ENCODE measurements at regions not wholly inside any gene's neighbourhood (a gene's known extent, or its start where the extent isn't known, plus 50 kb on each side); places are given as distances from the start of the nearest gene placed in this dataset.

DNA sequence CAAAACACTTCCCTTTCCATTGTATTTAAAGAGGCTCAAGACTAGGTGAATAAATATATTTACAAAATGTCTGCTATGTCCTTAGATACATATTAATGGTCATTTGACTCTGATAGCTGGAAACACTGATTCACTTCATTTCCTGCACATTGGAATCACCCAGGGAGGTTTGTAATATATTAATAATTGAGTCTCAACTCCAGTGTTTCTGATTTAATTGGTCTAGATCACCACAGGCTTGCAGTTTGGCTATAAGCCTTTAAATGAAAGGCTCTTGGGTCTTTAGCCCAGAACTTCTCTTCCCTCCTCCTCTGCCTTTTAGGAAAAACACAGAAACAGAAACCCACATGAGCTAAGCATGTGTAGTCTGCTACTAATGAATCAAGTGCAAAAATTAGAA is 378.0 kb downstream of the TBC1D4 start:
- no peak for DNase-seq (ENCODE audit: extremely low spot score in 2 of 2)
- TF ChIP-seq POLR2AphosphoS5 (IDR thresholded peaks at IDR 0.05; ENCODE audit: insufficient read depth in 1 of 2, low read depth in 1 of 2) = no peak
- TF ChIP-seq POLR2A (IDR thresholded peaks at IDR 0.05) = no peak
- TF ChIP-seq, protein P1, sequence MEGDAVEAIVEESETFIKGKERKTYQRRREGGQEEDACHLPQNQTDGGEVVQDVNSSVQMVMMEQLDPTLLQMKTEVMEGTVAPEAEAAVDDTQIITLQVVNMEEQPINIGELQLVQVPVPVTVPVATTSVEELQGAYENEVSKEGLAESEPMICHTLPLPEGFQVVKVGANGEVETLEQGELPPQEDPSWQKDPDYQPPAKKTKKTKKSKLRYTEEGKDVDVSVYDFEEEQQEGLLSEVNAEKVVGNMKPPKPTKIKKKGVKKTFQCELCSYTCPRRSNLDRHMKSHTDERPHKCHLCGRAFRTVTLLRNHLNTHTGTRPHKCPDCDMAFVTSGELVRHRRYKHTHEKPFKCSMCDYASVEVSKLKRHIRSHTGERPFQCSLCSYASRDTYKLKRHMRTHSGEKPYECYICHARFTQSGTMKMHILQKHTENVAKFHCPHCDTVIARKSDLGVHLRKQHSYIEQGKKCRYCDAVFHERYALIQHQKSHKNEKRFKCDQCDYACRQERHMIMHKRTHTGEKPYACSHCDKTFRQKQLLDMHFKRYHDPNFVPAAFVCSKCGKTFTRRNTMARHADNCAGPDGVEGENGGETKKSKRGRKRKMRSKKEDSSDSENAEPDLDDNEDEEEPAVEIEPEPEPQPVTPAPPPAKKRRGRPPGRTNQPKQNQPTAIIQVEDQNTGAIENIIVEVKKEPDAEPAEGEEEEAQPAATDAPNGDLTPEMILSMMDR (IDR thresholded peaks at IDR 0.05) = no peak
- no peaks in the 10 kb centered on the region for H3K9me3 ChIP-seq
- intact Hi-C loops (cut with DNase I) = no loop called here
- no peaks in the 10 kb centered on the region for H3K27me3 ChIP-seq
- no peaks in the 10 kb centered on the region for H3K4me1 ChIP-seq
- no peaks in the 10 kb centered on the region for H3K36me3 ChIP-seq
- no peak overlapping the region for H3K27ac ChIP-seq
- no peak overlapping the region for H3K4me3 ChIP-seq

DNA sequence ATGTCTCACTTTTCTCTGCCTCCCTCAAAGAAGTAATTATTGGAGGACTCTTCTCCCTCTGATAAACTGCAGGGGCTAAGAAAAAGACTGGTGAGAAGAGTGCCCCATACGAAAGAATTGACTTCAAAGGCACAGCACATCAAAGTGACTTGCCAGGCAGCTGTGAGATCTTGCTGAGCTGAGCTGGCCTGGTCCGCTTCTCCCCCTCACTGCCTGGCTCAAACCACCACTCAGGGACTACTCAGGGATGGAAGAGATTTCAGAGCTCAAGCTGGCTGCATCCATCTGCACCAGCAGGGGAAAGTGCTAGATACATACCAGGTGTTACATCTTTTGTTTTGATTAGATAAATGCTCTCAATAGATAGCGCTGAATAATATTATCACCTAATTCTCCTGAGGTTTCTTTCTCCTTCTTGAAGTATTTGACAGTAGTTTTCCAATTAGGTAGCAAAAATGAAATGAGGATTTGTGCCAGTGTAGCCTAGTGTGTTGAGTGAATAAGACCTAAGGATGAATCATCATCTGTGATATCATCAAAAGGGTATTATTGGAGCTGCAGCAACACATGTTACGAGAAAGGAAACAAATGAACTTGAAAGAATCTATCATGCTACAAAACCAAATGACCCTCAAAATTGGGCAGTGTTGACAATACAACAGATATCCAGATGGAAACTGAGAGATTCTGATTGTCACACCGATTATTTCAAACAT is 379.8 kb downstream of the TBC1D4 start:
- Histone ChIP-seq H3K36me3 (no peaks in the 10 kb centered on the region), H3K27ac (no peak overlapping the region), H3K27me3 (no peaks in the 10 kb centered on the region), H3K4me3 (no peak overlapping the region), H3K9me3 (no peaks in the 10 kb centered on the region), H3K4me1 (no peaks in the 10 kb centered on the region)
- intact Hi-C loops (cut with DNase I) = no loop called here
- TF ChIP-seq POLR2AphosphoS5 (IDR thresholded peaks at IDR 0.05; ENCODE audit: insufficient read depth in 1 of 2, low read depth in 1 of 2) (no peak), POLR2A (IDR thresholded peaks at IDR 0.05) (no peak)
- TF ChIP-seq, protein P1 (IDR thresholded peaks at IDR 0.05) = no peak
- DNase-seq (ENCODE audit: extremely low spot score in 2 of 2) = no peak

DNA sequence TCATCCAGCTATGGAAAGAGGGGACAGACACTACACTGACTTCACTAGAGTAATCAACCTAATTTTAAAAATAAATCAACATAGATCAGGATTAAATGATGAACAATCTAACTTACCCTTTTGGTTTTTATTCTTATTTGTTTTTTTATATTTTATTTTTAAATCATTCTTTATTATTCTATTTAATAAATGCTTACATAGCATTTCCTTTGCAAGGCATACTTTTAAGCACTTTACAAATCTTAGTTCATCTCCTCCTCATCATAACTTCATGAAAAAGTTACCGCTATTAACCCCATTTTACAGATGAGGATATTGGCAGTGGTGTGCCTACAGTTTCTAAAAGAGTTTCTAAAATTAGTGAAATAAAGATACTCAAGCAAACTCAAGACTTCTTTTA is 380.6 kb downstream of the TBC1D4 start:
- Histone ChIP-seq H3K36me3 (no peaks in the 10 kb centered on the region), H3K9me3 (no peaks in the 10 kb centered on the region), H3K4me1 (no peaks in the 10 kb centered on the region), H3K27ac (no peak overlapping the region), H3K4me3 (no peak overlapping the region), H3K27me3 (no peaks in the 10 kb centered on the region)
- intact Hi-C loops (cut with DNase I) = no loop called here
- no peak for DNase-seq (ENCODE audit: extremely low spot score in 2 of 2)
- TF ChIP-seq POLR2A (IDR thresholded peaks at IDR 0.05) (no peak), POLR2AphosphoS5 (IDR thresholded peaks at IDR 0.05; ENCODE audit: insufficient read depth in 1 of 2, low read depth in 1 of 2) (no peak)
- TF ChIP-seq, protein P1 (IDR thresholded peaks at IDR 0.05) = no peak

DNA sequence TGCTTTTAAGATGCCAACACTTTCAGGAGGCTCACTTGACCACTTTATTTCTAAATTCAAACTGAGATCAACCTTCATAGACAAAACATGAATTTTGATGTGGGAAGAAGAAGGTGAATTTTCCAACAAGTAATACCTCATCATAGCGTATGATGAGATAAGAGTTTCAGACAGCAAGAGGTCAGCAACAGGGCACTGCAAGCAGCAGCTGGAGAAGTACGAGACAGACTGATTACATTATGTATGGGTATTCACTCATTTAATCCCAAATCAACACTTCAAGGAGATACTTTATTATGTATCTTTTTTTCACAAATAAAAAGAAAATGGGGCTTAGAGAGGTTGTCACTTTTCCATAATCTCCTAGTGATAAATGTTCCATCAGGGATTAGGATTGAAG is 389.8 kb downstream of the TBC1D4 start:
- DNase-seq (ENCODE audit: extremely low spot score in 2 of 2) = no peak
- H3K4me1 ChIP-seq = no peaks in the 10 kb centered on the region
- H3K27ac ChIP-seq = no peak overlapping the region
- no peak overlapping the region for H3K4me3 ChIP-seq
- H3K36me3 ChIP-seq = no peaks in the 10 kb centered on the region
- intact Hi-C loops (cut with DNase I) = no loop called here
- no peaks in the 10 kb centered on the region for H3K9me3 ChIP-seq
- TF ChIP-seq POLR2AphosphoS5 (IDR thresholded peaks at IDR 0.05; ENCODE audit: insufficient read depth in 1 of 2, low read depth in 1 of 2) (no peak), POLR2A (IDR thresholded peaks at IDR 0.05) (no peak)
- TF ChIP-seq, protein P1 (IDR thresholded peaks at IDR 0.05) = no peak
- H3K27me3 ChIP-seq = no peaks in the 10 kb centered on the region

DNA sequence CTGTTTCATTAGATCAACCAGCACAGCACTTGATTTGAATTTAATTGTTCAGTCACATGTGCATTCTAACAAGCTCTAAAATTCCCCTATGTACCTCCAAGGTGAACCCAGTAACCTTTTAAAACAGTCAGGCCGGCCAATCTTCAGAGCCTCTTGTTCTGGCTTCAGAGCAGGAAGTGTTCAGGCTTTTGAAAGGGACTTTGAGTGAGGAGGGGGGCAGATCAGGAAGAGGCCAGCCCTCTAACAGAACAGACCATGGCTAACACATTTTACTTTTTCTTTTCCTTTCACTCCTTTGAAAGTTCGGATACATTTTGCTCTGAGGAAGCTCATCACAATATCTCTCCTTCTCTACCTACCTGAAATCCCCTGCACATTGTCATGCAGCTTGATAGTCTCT is 390.3 kb downstream of the TBC1D4 start:
- DNase-seq (ENCODE audit: extremely low spot score in 2 of 2) = no peak
- no peaks in the 10 kb centered on the region for H3K9me3 ChIP-seq
- H3K4me1 ChIP-seq = no peaks in the 10 kb centered on the region
- H3K36me3 ChIP-seq = no peaks in the 10 kb centered on the region
- intact Hi-C loops (cut with DNase I) = no loop called here
- TF ChIP-seq, protein P1 (IDR thresholded peaks at IDR 0.05) = no peak
- TF ChIP-seq POLR2AphosphoS5 (IDR thresholded peaks at IDR 0.05; ENCODE audit: insufficient read depth in 1 of 2, low read depth in 1 of 2) = no peak
- TF ChIP-seq POLR2A (IDR thresholded peaks at IDR 0.05) = no peak
- no peak overlapping the region for H3K4me3 ChIP-seq
- no peak overlapping the region for H3K27ac ChIP-seq
- no peaks in the 10 kb centered on the region for H3K27me3 ChIP-seq
